Activated naive CD4-positive, alpha-beta T cell treated with anti-CD3 and anti-CD28 coated beads for 36 hours (primary cell): ENCODE measurements at regions not wholly inside any gene's neighbourhood (a gene's known extent, or its start where the extent isn't known, plus 50 kb on each side); places are given as distances from the start of the nearest gene placed in this dataset.

Experiments used
- CTCF ChIA-PET: fragments of 350-600 bp; sonication (Branson Sonifier 250); formaldehyde crosslinking; loops from one replicate; lab custom pipeline; 2021; ENCODE audit warnings: antibody characterized with exemption; lab: Charles Lee
- DNase-seq: peaks from one replicate; pipeline ENCODE4 v3.0.0-alpha.2; 2020
- H3K27ac Mint-ChIP-seq: one replicate; pipeline ENCODE4 v1.8.0; 2021; ENCODE audit warnings: mild to moderate bottlenecking, mixed read lengths
- H3K27me3 Mint-ChIP-seq: one replicate; pipeline ENCODE4 v1.8.0; 2021; ENCODE audit warnings: low read depth, mixed read lengths
- H3K36me3 Mint-ChIP-seq: one replicate; pipeline ENCODE4 v1.8.0; 2021; ENCODE audit warnings: low read depth, mixed read lengths
- H3K4me1 Mint-ChIP-seq: one replicate; pipeline ENCODE4 v1.8.0; 2021; ENCODE audit warnings: low read depth, mixed read lengths
- H3K4me3 Mint-ChIP-seq: one replicate; pipeline ENCODE4 v1.8.0; 2021; ENCODE audit warnings: mild to moderate bottlenecking, moderate library complexity, mixed read lengths
- H3K9me3 Mint-ChIP-seq: one replicate; pipeline ENCODE4 v1.8.0; 2021; ENCODE audit warnings: mixed read lengths
- intact Hi-C: fragments of 100-400 bp; cut with micrococcal nuclease; formaldehyde crosslinking; loops from one replicate; pipeline ENCODE4 v1.15.1; 2023

GRCh38 chr2:164371916-164372315 is 249.4 kb downstream of the GRB14 start:
- no peak overlapping the region for H3K27ac Mint-ChIP-seq
- no peak overlapping the region for H3K4me3 Mint-ChIP-seq
- H3K36me3 Mint-ChIP-seq: no peaks in the 10 kb centered on the region
- DNase-seq: no peak
- peaks cover 12% of the 10 kb centered on the region for H3K9me3 Mint-ChIP-seq
- H3K27me3 Mint-ChIP-seq: no peaks in the 10 kb centered on the region
- intact Hi-C loops: no loop called here
- CTCF ChIA-PET: no interaction called here
- no peaks in the 10 kb centered on the region for H3K4me1 Mint-ChIP-seq

DNA sequence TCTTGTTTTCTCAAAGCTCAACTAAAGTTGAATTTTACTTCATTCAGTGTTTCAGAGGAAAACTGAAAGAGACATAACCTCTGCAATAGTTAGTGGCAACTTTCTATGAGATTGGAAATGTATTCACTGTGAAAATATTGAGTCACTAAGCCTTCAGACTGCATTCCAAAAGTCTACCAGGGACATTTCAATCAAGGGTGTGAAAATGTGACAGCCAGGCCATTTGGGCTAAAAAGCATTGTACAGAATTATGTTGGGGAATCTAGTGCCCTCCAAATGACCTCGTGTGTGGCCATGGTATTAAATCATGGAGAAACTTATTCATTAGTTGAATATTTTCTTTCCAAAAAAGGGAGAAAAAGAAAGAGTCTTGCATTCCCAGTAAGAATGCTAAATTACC is 251.9 kb downstream of the GRB14 start:
- no peak for DNase-seq
- Mint-ChIP-seq H3K9me3 (peaks cover 12% of the 10 kb centered on the region), H3K36me3 (no peaks in the 10 kb centered on the region), H3K27me3 (no peaks in the 10 kb centered on the region), H3K4me3 (no peak overlapping the region), H3K27ac (no peak overlapping the region), H3K4me1 (no peaks in the 10 kb centered on the region)
- CTCF ChIA-PET: no interaction called here
- intact Hi-C loops: no loop called here

GRCh38 chr2:164368896-164369295 is 252.4 kb downstream of the GRB14 start:
- H3K4me3 Mint-ChIP-seq: no peak overlapping the region
- intact Hi-C loops: no loop called here
- DNase-seq: no peak
- H3K4me1 Mint-ChIP-seq: no peaks in the 10 kb centered on the region
- CTCF ChIA-PET: no interaction called here
- H3K36me3 Mint-ChIP-seq: no peaks in the 10 kb centered on the region
- peaks cover 12% of the 10 kb centered on the region for H3K9me3 Mint-ChIP-seq
- no peaks in the 10 kb centered on the region for H3K27me3 Mint-ChIP-seq
- H3K27ac Mint-ChIP-seq: no peak overlapping the region

GRCh38 chr2:164363646-164364045 is 257.6 kb downstream of the GRB14 start:
- CTCF ChIA-PET: interaction anchor here (0.6 kb wide), 1 partner anchor 36 kb away, joined by 3 read pairs; no protein-coding TSS in a partner anchor
- Mint-ChIP-seq H3K4me1 (no peaks in the 10 kb centered on the region), H3K27ac (no peak overlapping the region), H3K4me3 (no peak overlapping the region), H3K9me3 (peaks cover 3% of the 10 kb centered on the region), H3K36me3 (no peaks in the 10 kb centered on the region), H3K27me3 (no peaks in the 10 kb centered on the region)
- intact Hi-C loops: no loop called here
- DNase-seq: no peak

DNA sequence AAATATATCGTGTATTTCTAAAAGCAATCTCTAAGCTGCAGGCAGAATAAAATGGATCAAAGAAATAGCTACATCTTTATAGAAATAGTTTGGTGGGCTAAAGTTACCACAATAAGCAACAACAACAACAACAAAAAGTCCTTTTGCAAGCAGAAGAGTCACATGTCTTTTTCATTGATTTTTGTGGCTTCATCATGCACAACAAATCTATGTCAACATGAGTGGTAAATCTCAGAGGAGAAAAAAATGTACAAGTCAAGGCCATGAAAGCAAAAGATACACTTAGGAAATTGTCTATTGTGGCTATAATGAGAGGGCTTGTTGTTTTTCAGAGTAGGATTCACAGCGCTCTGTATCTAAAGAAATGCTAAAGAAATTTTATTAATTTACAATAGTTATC is 269.7 kb downstream of the GRB14 start:
- intact Hi-C loops: no loop called here
- CTCF ChIA-PET: no interaction called here
- no peaks in the 10 kb centered on the region for H3K9me3 Mint-ChIP-seq
- H3K4me1 Mint-ChIP-seq: no peaks in the 10 kb centered on the region
- no peaks in the 10 kb centered on the region for H3K36me3 Mint-ChIP-seq
- DNase-seq: no peak
- no peaks in the 10 kb centered on the region for H3K27me3 Mint-ChIP-seq
- H3K27ac Mint-ChIP-seq: no peak overlapping the region
- no peak overlapping the region for H3K4me3 Mint-ChIP-seq

DNA sequence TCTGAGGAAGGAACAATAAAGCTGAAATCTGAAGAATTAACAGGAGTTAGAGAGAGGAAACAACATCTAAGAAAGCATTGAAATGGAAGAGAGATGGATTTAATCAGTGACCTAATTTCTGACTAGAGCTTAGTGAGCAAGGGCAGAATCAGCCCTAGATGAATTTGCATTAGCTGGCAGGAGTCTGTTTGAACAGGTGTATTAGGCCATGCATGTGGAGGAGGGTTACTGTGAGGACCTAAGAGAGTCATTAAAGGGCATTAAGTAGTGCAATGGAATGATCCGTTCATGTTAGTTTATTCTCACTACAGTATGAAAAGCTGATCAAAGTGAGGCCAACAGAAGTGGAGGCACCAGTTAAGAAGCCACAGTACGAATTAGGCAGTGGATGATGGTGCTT is 285.3 kb downstream of the GRB14 start:
- intact Hi-C loops: no loop called here
- no peak overlapping the region for H3K27ac Mint-ChIP-seq
- H3K36me3 Mint-ChIP-seq: no peaks in the 10 kb centered on the region
- DNase-seq: no peak
- H3K4me1 Mint-ChIP-seq: no peaks in the 10 kb centered on the region
- H3K4me3 Mint-ChIP-seq: no peak overlapping the region
- CTCF ChIA-PET: no interaction called here
- H3K27me3 Mint-ChIP-seq: no peaks in the 10 kb centered on the region
- H3K9me3 Mint-ChIP-seq: no peaks in the 10 kb centered on the region

- H3K9me3 Mint-ChIP-seq: no peaks in the 10 kb centered on the region
Observed at GRCh38 chr2:164335128-164335527, 286.2 kb downstream of the GRB14 start.

GRCh38 chr2:164328310-164328709 is 293.0 kb downstream of the GRB14 start:
- Mint-ChIP-seq H3K4me1 (no peaks in the 10 kb centered on the region), H3K9me3 (peaks cover 15% of the 10 kb centered on the region), H3K36me3 (no peaks in the 10 kb centered on the region), H3K27me3 (no peaks in the 10 kb centered on the region), H3K27ac (no peak overlapping the region), H3K4me3 (no peak overlapping the region)
- CTCF ChIA-PET: no interaction called here
- DNase-seq: no peak
- intact Hi-C loops: no loop called here

More at GRCh38 chr2:164335128-164335527, 286.2 kb downstream of the GRB14 start:
- CTCF ChIA-PET: no interaction called here
- no peaks in the 10 kb centered on the region for H3K4me1 Mint-ChIP-seq
- no peaks in the 10 kb centered on the region for H3K36me3 Mint-ChIP-seq
- intact Hi-C loops: no loop called here
- no peak overlapping the region for H3K27ac Mint-ChIP-seq
- no peaks in the 10 kb centered on the region for H3K27me3 Mint-ChIP-seq
- no peak for DNase-seq
- H3K4me3 Mint-ChIP-seq: no peak overlapping the region

- intact Hi-C loops: no loop called here
- Mint-ChIP-seq H3K4me3 (no peak overlapping the region), H3K9me3 (peaks cover 27% of the 10 kb centered on the region), H3K27ac (no peak overlapping the region), H3K36me3 (no peaks in the 10 kb centered on the region), H3K4me1 (no peaks in the 10 kb centered on the region), H3K27me3 (no peaks in the 10 kb centered on the region)
- CTCF ChIA-PET: no interaction called here
- DNase-seq: no peak
Observed at GRCh38 chr2:164323978-164324377, 297.3 kb downstream of the GRB14 start.

GRCh38 chr2:164314148-164314547 is 307.1 kb downstream of the GRB14 start:
- Mint-ChIP-seq H3K9me3 (peaks cover 6% of the 10 kb centered on the region), H3K27me3 (no peaks in the 10 kb centered on the region), H3K4me1 (no peaks in the 10 kb centered on the region), H3K4me3 (no peak overlapping the region), H3K36me3 (no peaks in the 10 kb centered on the region), H3K27ac (no peak overlapping the region)
- DNase-seq: no peak
- CTCF ChIA-PET: no interaction called here
- intact Hi-C loops: no loop called here

DNA sequence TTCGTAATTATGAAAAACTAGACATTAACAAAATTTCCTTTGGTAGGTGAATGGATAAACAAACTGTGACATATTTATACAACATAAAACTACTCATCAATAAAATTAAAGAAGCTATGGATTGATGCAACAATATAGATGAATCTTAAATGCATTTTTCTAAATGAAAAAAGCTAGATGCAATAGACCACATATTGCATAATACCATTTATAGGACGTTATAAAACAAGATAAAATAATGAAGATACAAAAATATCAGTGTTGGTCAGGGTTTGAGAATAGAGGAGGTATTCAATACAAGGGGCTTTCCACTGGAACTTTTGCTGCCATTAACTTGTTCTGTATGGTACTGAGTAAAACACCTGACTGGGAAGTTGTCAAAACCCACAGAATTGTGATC is 314.4 kb downstream of the GRB14 start:
- intact Hi-C loops: no loop called here
- CTCF ChIA-PET: no interaction called here
- H3K36me3 Mint-ChIP-seq: no peaks in the 10 kb centered on the region
- H3K9me3 Mint-ChIP-seq: peaks cover 8% of the 10 kb centered on the region
- no peak for DNase-seq
- H3K27me3 Mint-ChIP-seq: no peaks in the 10 kb centered on the region
- no peak overlapping the region for H3K4me3 Mint-ChIP-seq
- H3K4me1 Mint-ChIP-seq: no peaks in the 10 kb centered on the region
- no peak overlapping the region for H3K27ac Mint-ChIP-seq

GRCh38 chr2:164302786-164303185 is 318.5 kb downstream of the GRB14 start:
- H3K9me3 Mint-ChIP-seq: peaks cover 7% of the 10 kb centered on the region
- intact Hi-C loops: no loop called here
- H3K27ac Mint-ChIP-seq: no peak overlapping the region
- CTCF ChIA-PET: no interaction called here
- DNase-seq: no peak
- H3K4me1 Mint-ChIP-seq: no peaks in the 10 kb centered on the region
- no peaks in the 10 kb centered on the region for H3K36me3 Mint-ChIP-seq
- H3K4me3 Mint-ChIP-seq: no peak overlapping the region
- H3K27me3 Mint-ChIP-seq: no peaks in the 10 kb centered on the region

DNA sequence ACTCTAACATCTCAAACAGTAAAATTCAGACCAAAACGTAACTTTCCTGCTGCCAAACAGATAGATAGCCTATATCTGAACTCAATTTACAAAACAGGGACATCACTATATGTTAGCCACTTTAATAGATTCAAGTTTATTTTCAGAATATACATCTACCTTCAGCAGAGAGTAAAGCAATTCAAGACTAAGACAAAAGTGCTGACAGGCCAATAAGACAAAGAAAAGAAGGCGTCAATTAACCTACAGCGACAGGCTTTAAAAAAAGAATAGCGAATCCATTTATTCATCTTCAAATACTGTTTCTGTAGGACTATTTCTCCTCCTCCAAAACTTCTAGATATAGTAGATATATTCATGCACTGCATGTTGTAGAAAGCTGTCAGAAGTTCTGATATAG is 333.0 kb downstream of the GRB14 start:
- CTCF ChIA-PET: no interaction called here
- H3K36me3 Mint-ChIP-seq: no peaks in the 10 kb centered on the region
- H3K27me3 Mint-ChIP-seq: no peaks in the 10 kb centered on the region
- no peaks in the 10 kb centered on the region for H3K4me1 Mint-ChIP-seq
- peaks cover 13% of the 10 kb centered on the region for H3K9me3 Mint-ChIP-seq
- H3K4me3 Mint-ChIP-seq: no peak overlapping the region
- no peak for DNase-seq
- no peak overlapping the region for H3K27ac Mint-ChIP-seq
- intact Hi-C loops: no loop called here

DNA sequence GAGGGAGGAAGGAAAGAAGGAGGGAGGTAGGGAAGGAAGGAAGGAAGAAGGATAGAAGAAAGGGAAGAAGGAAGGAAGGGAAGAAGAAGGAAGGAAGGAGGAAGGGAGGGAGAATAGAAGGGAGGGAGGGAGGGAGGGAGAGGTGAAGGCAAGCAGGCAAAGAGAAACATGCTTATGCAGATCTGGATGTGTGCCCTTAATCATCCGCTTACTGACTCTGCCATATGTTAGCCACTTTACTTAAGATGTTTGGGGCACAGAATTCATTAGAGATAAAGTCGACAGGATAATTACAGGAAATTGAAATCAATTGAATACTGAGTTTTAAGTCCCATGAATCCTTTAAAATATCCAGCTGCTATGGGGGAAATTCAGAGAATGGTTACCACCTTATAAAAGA is 334.2 kb downstream of the GRB14 start:
- no peaks in the 10 kb centered on the region for H3K4me1 Mint-ChIP-seq
- H3K4me3 Mint-ChIP-seq: no peak overlapping the region
- CTCF ChIA-PET: no interaction called here
- H3K36me3 Mint-ChIP-seq: no peaks in the 10 kb centered on the region
- DNase-seq: no peak
- intact Hi-C loops: no loop called here
- no peaks in the 10 kb centered on the region for H3K27me3 Mint-ChIP-seq
- no peak overlapping the region for H3K27ac Mint-ChIP-seq
- H3K9me3 Mint-ChIP-seq: peaks cover 10% of the 10 kb centered on the region
